ENCODE measurements at regions not wholly inside any gene's neighbourhood (a gene's known extent, or its start where the extent isn't known, plus 50 kb on each side); places are given as distances from the start of the nearest gene placed in this dataset.

DNA sequence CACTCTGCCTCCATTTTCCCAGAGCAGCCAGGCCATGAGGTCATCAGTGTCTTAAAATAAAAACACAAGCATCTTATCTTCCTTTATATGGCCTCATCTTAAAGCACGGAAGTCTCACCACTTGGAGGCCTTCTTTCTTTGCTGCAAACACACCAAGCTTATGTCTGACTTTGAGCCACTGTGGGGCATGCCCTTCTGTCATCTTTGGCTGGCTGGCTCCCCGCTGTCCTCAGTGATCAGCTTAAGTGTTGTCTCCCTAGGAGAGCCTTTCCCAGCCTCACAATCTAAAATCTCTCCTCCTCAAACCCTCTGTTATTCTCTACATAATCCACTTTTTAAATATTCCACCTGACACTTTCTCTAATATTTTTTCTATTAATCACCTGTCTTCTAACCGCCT lies 191.6 kb upstream of the TTC29 start:
- H3K18ac ChIP-seq (ENCODE audit: low read length), result no peak overlapping the region
- no peak overlapping the region for H4K91ac ChIP-seq (ENCODE audit: low read depth, low read length, poor library complexity)
- no CpG with 5 or more reads among the region's 3 CpGs for WGBS, 2 donors (ENCODE audit: extremely low coverage in 2 of 2, insufficient read length in 2 of 2, insufficient replicate concordance in 1 of 2)
- no peak overlapping the region for H3K4ac ChIP-seq (ENCODE audit: low read length)
- no peak overlapping the region for H2AK5ac ChIP-seq (ENCODE audit: low read depth, low read length)
- no peaks in the 10 kb centered on the region for H3K4me1 ChIP-seq (ENCODE audit: control insufficient read depth in 2 of 2, insufficient read depth in 1 of 2, low read depth in 1 of 2, low read length in 2 of 2)
- H3K4me2 ChIP-seq (ENCODE audit: insufficient read depth, low read length, poor library complexity, severe bottlenecking), result no peak overlapping the region
- H3K27me3 ChIP-seq (ENCODE audit: control insufficient read depth in 3 of 3, insufficient read depth in 3 of 3, low read depth in 1 of 3, low read length in 3 of 3), result no peaks in the 10 kb centered on the region
- no peak overlapping the region for H2AFZ ChIP-seq (ENCODE audit: low read length)
- no peak overlapping the region for H2BK5ac ChIP-seq (ENCODE audit: low read length)
- no peak overlapping the region for H2BK15ac ChIP-seq (ENCODE audit: low read length)
- H3K27ac ChIP-seq (replicated peaks; ENCODE audit: low read length), result no peak overlapping the region
- no peak for DNase-seq (ENCODE audit: low spot score)
- H3K79me1 ChIP-seq (ENCODE audit: low read depth, low read length), result no peaks in the 10 kb centered on the region
- H2BK120ac ChIP-seq (ENCODE audit: low read depth, low read length), result no peak overlapping the region
- H3K14ac ChIP-seq (ENCODE audit: low read length), result no peak overlapping the region
- H2BK12ac ChIP-seq (ENCODE audit: low read length), result no peak overlapping the region
- H3K4me3 ChIP-seq (ENCODE audit: low read length in 2 of 2), result no peak overlapping the region
- no peak overlapping the region for H4K8ac ChIP-seq (ENCODE audit: low read depth, low read length)
- H3K9me3 ChIP-seq (replicated peaks in 1 of 2; ENCODE audit: control insufficient read depth in 2 of 2, insufficient read depth in 1 of 2, low read depth in 1 of 2, low read length in 2 of 2), result no peaks in the 10 kb centered on the region
- H3K36me3 ChIP-seq (replicated peaks in 1 of 2; ENCODE audit: control insufficient read depth in 2 of 2, insufficient read depth in 2 of 2, low read length in 2 of 2), result no peaks in the 10 kb centered on the region
- H3K23ac ChIP-seq (ENCODE audit: low read depth, low read length, poor library complexity), result no peak overlapping the region
- no peak overlapping the region for H3K9ac ChIP-seq (ENCODE audit: low read depth, low read length, poor library complexity)

DNA sequence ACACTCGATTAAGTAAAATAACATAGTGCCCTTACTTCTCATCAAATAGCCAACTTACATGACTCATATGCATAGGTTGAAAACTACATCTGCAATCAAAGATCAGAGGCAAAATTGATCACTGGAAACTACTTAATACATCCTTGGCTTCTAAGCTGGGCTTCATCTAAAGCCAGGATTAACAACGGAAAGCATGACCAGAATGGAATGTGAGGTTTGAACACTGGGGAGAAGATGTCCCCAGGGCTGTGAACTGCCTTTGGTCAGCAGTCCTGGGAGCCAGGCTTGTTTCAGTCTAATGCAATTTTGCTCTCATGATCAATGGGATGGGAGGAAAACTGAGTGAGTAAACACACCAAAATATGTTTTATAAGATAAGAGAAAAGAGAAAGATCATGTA lies 192.5 kb upstream of the TTC29 start:
- no peak overlapping the region for H2AK5ac ChIP-seq (ENCODE audit: low read depth, low read length)
- H3K79me1 ChIP-seq (ENCODE audit: low read depth, low read length), result no peaks in the 10 kb centered on the region
- no peaks in the 10 kb centered on the region for H3K4me1 ChIP-seq (ENCODE audit: control insufficient read depth in 2 of 2, insufficient read depth in 1 of 2, low read depth in 1 of 2, low read length in 2 of 2)
- H3K23ac ChIP-seq (ENCODE audit: low read depth, low read length, poor library complexity), result no peak overlapping the region
- no peak overlapping the region for H3K14ac ChIP-seq (ENCODE audit: low read length)
- no peak overlapping the region for H3K4ac ChIP-seq (ENCODE audit: low read length)
- H2BK5ac ChIP-seq (ENCODE audit: low read length), result no peak overlapping the region
- no peak overlapping the region for H3K18ac ChIP-seq (ENCODE audit: low read length)
- no peaks in the 10 kb centered on the region for H3K36me3 ChIP-seq (replicated peaks in 1 of 2; ENCODE audit: control insufficient read depth in 2 of 2, insufficient read depth in 2 of 2, low read length in 2 of 2)
- H3K27me3 ChIP-seq (ENCODE audit: control insufficient read depth in 3 of 3, insufficient read depth in 3 of 3, low read depth in 1 of 3, low read length in 3 of 3), result no peaks in the 10 kb centered on the region
- H2BK15ac ChIP-seq (ENCODE audit: low read length), result no peak overlapping the region
- no peak overlapping the region for H3K27ac ChIP-seq (replicated peaks; ENCODE audit: low read length)
- H2AFZ ChIP-seq (ENCODE audit: low read length), result no peak overlapping the region
- H2BK12ac ChIP-seq (ENCODE audit: low read length), result no peak overlapping the region
- no peak overlapping the region for H3K4me3 ChIP-seq (ENCODE audit: low read length in 2 of 2)
- no peak overlapping the region for H4K8ac ChIP-seq (ENCODE audit: low read depth, low read length)
- H3K9me3 ChIP-seq (replicated peaks in 1 of 2; ENCODE audit: control insufficient read depth in 2 of 2, insufficient read depth in 1 of 2, low read depth in 1 of 2, low read length in 2 of 2), result no peaks in the 10 kb centered on the region
- H3K4me2 ChIP-seq (ENCODE audit: insufficient read depth, low read length, poor library complexity, severe bottlenecking), result no peak overlapping the region
- H2BK120ac ChIP-seq (ENCODE audit: low read depth, low read length), result no peak overlapping the region
- no CpG with 5 or more reads among the region's 2 CpGs for WGBS, 2 donors (ENCODE audit: extremely low coverage in 2 of 2, insufficient read length in 2 of 2, insufficient replicate concordance in 1 of 2)
- no peak overlapping the region for H4K91ac ChIP-seq (ENCODE audit: low read depth, low read length, poor library complexity)
- no peak for DNase-seq (ENCODE audit: low spot score)
- H3K9ac ChIP-seq (ENCODE audit: low read depth, low read length, poor library complexity), result no peak overlapping the region

GRCh38 chr4:147139455-147140198 lies 194.0 kb upstream of the TTC29 start:
- Histone ChIP-seq H2AK5ac (ENCODE audit: low read depth, low read length) (no peak overlapping the region), H3K23ac (ENCODE audit: low read depth, low read length, poor library complexity) (no peak overlapping the region), H4K8ac (ENCODE audit: low read depth, low read length) (no peak overlapping the region), H2AFZ (ENCODE audit: low read length) (no peak overlapping the region), H3K27ac (replicated peaks; ENCODE audit: low read length) (no peak overlapping the region), H2BK120ac (ENCODE audit: low read depth, low read length) (no peak overlapping the region), H3K4me3 (ENCODE audit: low read length in 2 of 2) (no peak overlapping the region), H3K18ac (ENCODE audit: low read length) (no peak overlapping the region), H3K4ac (ENCODE audit: low read length) (no peak overlapping the region), H3K79me1 (ENCODE audit: low read depth, low read length) (no peaks in the 10 kb centered on the region), H3K14ac (ENCODE audit: low read length) (no peak overlapping the region), H2BK15ac (ENCODE audit: low read length) (no peak overlapping the region), H4K91ac (ENCODE audit: low read depth, low read length, poor library complexity) (no peak overlapping the region), H3K4me1 (ENCODE audit: control insufficient read depth in 2 of 2, insufficient read depth in 1 of 2, low read depth in 1 of 2, low read length in 2 of 2) (peaks cover 0 to 2% of the 10 kb centered on the region in 2 donors), H3K9ac (ENCODE audit: low read depth, low read length, poor library complexity) (no peak overlapping the region), H3K4me2 (ENCODE audit: insufficient read depth, low read length, poor library complexity, severe bottlenecking) (no peak overlapping the region), H3K9me3 (replicated peaks in 1 of 2; ENCODE audit: control insufficient read depth in 2 of 2, insufficient read depth in 1 of 2, low read depth in 1 of 2, low read length in 2 of 2) (no peaks in the 10 kb centered on the region), H2BK12ac (ENCODE audit: low read length) (no peak overlapping the region), H3K27me3 (ENCODE audit: control insufficient read depth in 3 of 3, insufficient read depth in 3 of 3, low read depth in 1 of 3, low read length in 3 of 3) (no peaks in the 10 kb centered on the region), H3K36me3 (replicated peaks in 1 of 2; ENCODE audit: control insufficient read depth in 2 of 2, insufficient read depth in 2 of 2, low read length in 2 of 2) (no peaks in the 10 kb centered on the region), H2BK5ac (ENCODE audit: low read length) (no peak overlapping the region)
- DNase-seq (ENCODE audit: low spot score), result no peak
- WGBS, 2 donors (ENCODE audit: extremely low coverage in 2 of 2, insufficient read length in 2 of 2, insufficient replicate concordance in 1 of 2), result no CpG with 5 or more reads among the region's 9 CpGs

DNA sequence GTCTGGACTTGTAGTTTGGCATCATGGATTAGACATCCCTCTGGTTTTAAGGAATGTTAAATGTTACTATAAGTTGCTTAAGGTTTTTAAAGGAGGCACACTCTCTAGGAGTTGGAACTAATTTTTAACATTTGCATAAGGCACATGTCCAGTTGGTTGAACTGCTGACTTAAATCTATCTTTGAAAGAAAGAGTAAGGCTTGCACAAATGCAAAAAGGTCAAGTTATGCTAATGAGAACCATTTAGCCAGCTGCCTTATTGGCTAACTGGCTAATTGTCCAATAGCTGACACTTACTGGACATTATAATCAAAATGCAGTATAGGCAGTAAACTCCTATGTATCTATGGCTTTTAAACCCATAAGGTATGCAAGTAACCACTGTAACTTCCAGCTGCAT lies 206.1 kb upstream of the TTC29 start:
- H3K4me1 ChIP-seq (ENCODE audit: control insufficient read depth in 2 of 2, insufficient read depth in 1 of 2, low read depth in 1 of 2, low read length in 2 of 2), result peaks cover 0 to 1% of the 10 kb centered on the region in 2 donors
- DNase-seq (ENCODE audit: low spot score), result no peak
- no peak overlapping the region for H3K23ac ChIP-seq (ENCODE audit: low read depth, low read length, poor library complexity)
- H4K91ac ChIP-seq (ENCODE audit: low read depth, low read length, poor library complexity), result no peak overlapping the region
- no peak overlapping the region for H3K27ac ChIP-seq (replicated peaks; ENCODE audit: low read length)
- no peak overlapping the region for H2BK12ac ChIP-seq (ENCODE audit: low read length)
- no peak overlapping the region for H2AK5ac ChIP-seq (ENCODE audit: low read depth, low read length)
- H3K4me3 ChIP-seq (ENCODE audit: low read length in 2 of 2), result no peak overlapping the region
- H3K4me2 ChIP-seq (ENCODE audit: insufficient read depth, low read length, poor library complexity, severe bottlenecking), result no peak overlapping the region
- H3K79me1 ChIP-seq (ENCODE audit: low read depth, low read length), result no peaks in the 10 kb centered on the region
- H4K8ac ChIP-seq (ENCODE audit: low read depth, low read length), result no peak overlapping the region
- H3K27me3 ChIP-seq (ENCODE audit: control insufficient read depth in 3 of 3, insufficient read depth in 3 of 3, low read depth in 1 of 3, low read length in 3 of 3), result peaks cover 0 to 6% (median 0%) of the 10 kb centered on the region in 3 experiments
- H3K9ac ChIP-seq (ENCODE audit: low read depth, low read length, poor library complexity), result no peak overlapping the region
- H2AFZ ChIP-seq (ENCODE audit: low read length), result no peak overlapping the region
- H2BK5ac ChIP-seq (ENCODE audit: low read length), result no peak overlapping the region
- H3K14ac ChIP-seq (ENCODE audit: low read length), result no peak overlapping the region
- H2BK120ac ChIP-seq (ENCODE audit: low read depth, low read length), result no peak overlapping the region
- no peaks in the 10 kb centered on the region for H3K36me3 ChIP-seq (replicated peaks in 1 of 2; ENCODE audit: control insufficient read depth in 2 of 2, insufficient read depth in 2 of 2, low read length in 2 of 2)
- no peak overlapping the region for H3K4ac ChIP-seq (ENCODE audit: low read length)
- H3K9me3 ChIP-seq (replicated peaks in 1 of 2; ENCODE audit: control insufficient read depth in 2 of 2, insufficient read depth in 1 of 2, low read depth in 1 of 2, low read length in 2 of 2), result no peaks in the 10 kb centered on the region
- H3K18ac ChIP-seq (ENCODE audit: low read length), result no peak overlapping the region
- no peak overlapping the region for H2BK15ac ChIP-seq (ENCODE audit: low read length)

Data from neuronal stem cell (in vitro differentiated cells).